DND-41 (cell line): ENCODE measurements at regions not wholly inside any gene's neighbourhood (a gene's known extent, or its start where the extent isn't known, plus 50 kb on each side); places are given as distances from the start of the nearest gene placed in this dataset.
A peak's percentile ranks its signal among the peaks of the same experiment; 100 is the strongest.

Experiments used
- ATAC-seq: fragments of 200-7000 bp; cut with Tn5 transposase; 3 replicates; pipeline ENCODE4 v1.9.1; 2021; ENCODE audit warnings: low read depth; ENCODE audit not compliant: insufficient read depth
- DNase-seq: peaks from one replicate; pipeline ENCODE4 v3.0.0-alpha.2; 2020
- H2AFZ ChIP-seq: 2 replicates; pipeline ENCODE4 v1.6.0; 2012; ENCODE audit warnings: low read depth, low read length
- H3K27ac ChIP-seq: 2 replicates; pipeline ENCODE4 v1.5.1; 2012; ENCODE audit warnings: low read length, inconsistent platforms
- H3K27me3 ChIP-seq: fragments of 200-600 bp; sonication (generic); 2 replicates; pipeline ENCODE4 v1.6.0; 2012; ENCODE audit warnings: low read length, mild to moderate bottlenecking, inconsistent platforms; ENCODE audit not compliant: insufficient read depth, poor library complexity
- H3K36me3 ChIP-seq: 2 replicates; pipeline ENCODE4 v1.5.1; 2012; ENCODE audit warnings: low read length, inconsistent platforms; ENCODE audit not compliant: insufficient read depth
- H3K4me1 ChIP-seq: 2 replicates; pipeline ENCODE4 v1.5.1; 2012; ENCODE audit warnings: mild to moderate bottlenecking, low read length; ENCODE audit not compliant: insufficient read depth
- H3K4me2 ChIP-seq: 2 replicates; pipeline ENCODE4 v1.6.0; 2012; ENCODE audit warnings: mild to moderate bottlenecking, moderate library complexity, low read length, inconsistent platforms; ENCODE audit not compliant: insufficient read depth
- H3K4me3 ChIP-seq, 2 experiments: fragments of 200-600 bp in 1 of 2; shearing (Covaris generic) in 1 of 2; 2 replicates each; pipeline ENCODE4 v1.5.1; 2012 to 2016; ENCODE audit warnings: inconsistent platforms in 2 of 2, low read length in 2 of 2, mild to moderate bottlenecking in 2 of 2, low read depth in 1 of 2, moderate library complexity in 1 of 2
- H3K79me2 ChIP-seq: 2 replicates; pipeline ENCODE4 v1.6.0; 2012; ENCODE audit warnings: low read length, inconsistent platforms; ENCODE audit not compliant: insufficient read depth
- H3K9ac ChIP-seq: 2 replicates; pipeline ENCODE4 v1.6.0; 2012; ENCODE audit warnings: low read depth, mild to moderate bottlenecking, inconsistent platforms, low read length, moderate library complexity
- H3K9me3 ChIP-seq: 2 replicates; pipeline ENCODE4 v1.5.1; 2012; ENCODE audit warnings: low read length, moderate library complexity, mild to moderate bottlenecking, inconsistent platforms; ENCODE audit not compliant: insufficient read depth, severe bottlenecking
- H4K20me1 ChIP-seq: 2 replicates; pipeline ENCODE4 v1.6.0; 2012; ENCODE audit warnings: low read length; ENCODE audit not compliant: insufficient read depth
- EZH2 ChIP-seq: IDR thresholded peaks from 3 replicates; pipeline ENCODE4 v1.6.1; 2012; ENCODE audit warnings: borderline replicate concordance, low read depth, mild to moderate bottlenecking, moderate library complexity, low read length, inconsistent platforms; ENCODE audit not compliant: severe bottlenecking
- TF ChIP-seq, protein P1 (sequence below): IDR thresholded peaks from 2 replicates; pipeline ENCODE4 v1.5.1; 2012; ENCODE audit warnings: borderline replicate concordance, low read length, moderate library complexity, mild to moderate bottlenecking; ENCODE audit not compliant: poor library complexity, severe bottlenecking; ENCODE audit errors: extremely low read depth

DNA sequence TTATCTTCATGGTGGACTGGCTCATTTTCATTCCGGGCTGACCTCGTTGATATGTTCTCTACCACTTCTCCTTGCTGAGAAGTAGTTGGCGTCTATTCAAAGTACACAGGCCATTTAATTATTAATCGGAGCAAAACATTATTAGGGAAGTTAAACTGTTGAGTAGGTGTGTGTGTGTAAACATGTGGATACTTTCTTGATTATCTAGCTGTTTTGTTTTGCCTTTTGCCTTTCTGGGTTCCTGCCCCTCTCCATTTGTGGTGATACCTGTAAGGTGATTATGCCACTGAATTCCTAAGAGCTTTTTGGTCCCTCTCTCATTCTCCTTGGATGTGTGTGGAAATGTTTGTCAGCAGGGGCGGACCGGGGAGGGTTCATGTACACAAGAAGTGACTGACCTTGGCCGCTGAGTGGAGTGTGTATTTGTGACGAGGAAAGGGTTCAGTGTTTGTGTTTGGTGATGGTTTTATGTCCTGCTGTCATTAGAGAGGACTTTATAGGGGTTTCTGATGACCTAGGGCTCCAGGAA is 56.6 kb upstream of the PPP2R5A start:
- DNase-seq: no peak
- H3K4me2 ChIP-seq: no peak overlapping the region
- H3K9ac ChIP-seq: no peak overlapping the region
- TF ChIP-seq, protein P1, sequence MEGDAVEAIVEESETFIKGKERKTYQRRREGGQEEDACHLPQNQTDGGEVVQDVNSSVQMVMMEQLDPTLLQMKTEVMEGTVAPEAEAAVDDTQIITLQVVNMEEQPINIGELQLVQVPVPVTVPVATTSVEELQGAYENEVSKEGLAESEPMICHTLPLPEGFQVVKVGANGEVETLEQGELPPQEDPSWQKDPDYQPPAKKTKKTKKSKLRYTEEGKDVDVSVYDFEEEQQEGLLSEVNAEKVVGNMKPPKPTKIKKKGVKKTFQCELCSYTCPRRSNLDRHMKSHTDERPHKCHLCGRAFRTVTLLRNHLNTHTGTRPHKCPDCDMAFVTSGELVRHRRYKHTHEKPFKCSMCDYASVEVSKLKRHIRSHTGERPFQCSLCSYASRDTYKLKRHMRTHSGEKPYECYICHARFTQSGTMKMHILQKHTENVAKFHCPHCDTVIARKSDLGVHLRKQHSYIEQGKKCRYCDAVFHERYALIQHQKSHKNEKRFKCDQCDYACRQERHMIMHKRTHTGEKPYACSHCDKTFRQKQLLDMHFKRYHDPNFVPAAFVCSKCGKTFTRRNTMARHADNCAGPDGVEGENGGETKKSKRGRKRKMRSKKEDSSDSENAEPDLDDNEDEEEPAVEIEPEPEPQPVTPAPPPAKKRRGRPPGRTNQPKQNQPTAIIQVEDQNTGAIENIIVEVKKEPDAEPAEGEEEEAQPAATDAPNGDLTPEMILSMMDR: no peak
- TF ChIP-seq EZH2: no peak
- H4K20me1 ChIP-seq: no peaks in the 10 kb centered on the region
- no peak for ATAC-seq
- peaks cover 2% of the 10 kb centered on the region for H3K9me3 ChIP-seq
- H3K79me2 ChIP-seq: no peaks in the 10 kb centered on the region
- no peaks in the 10 kb centered on the region for H3K36me3 ChIP-seq
- no peaks in the 10 kb centered on the region for H3K4me1 ChIP-seq
- no peak overlapping the region for H3K4me3 ChIP-seq
- no peak overlapping the region for H3K27ac ChIP-seq
- no peak overlapping the region for H2AFZ ChIP-seq
- H3K27me3 ChIP-seq: no peaks in the 10 kb centered on the region

DNA sequence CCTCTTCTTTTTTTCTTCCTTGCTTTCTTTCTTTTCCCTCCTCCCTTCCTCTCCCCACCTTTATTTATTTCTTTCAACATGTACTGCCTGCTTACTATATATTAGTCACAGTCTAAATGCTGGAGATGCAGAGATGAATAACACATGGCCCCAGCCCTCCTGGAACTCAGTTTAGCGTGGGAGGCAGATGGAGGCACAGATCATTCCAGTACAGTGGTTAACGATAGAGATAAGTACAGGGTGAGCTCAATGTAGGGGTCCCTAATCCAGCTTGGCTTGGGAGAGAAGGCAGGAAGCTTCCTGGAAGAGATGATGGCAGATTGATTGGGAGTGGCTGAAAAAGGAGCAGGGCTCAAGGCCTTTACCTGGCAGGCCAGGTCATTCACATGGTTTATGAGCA is 55.6 kb upstream of the PPP2R5A start:
- H3K79me2 ChIP-seq: no peaks in the 10 kb centered on the region
- H3K9me3 ChIP-seq: peaks cover 2% of the 10 kb centered on the region
- no peak overlapping the region for H3K27ac ChIP-seq
- DNase-seq (no peak), ATAC-seq (no peak)
- no peaks in the 10 kb centered on the region for H3K36me3 ChIP-seq
- TF ChIP-seq EZH2: no peak
- TF ChIP-seq, protein P1: no peak
- H3K4me1 ChIP-seq: no peaks in the 10 kb centered on the region
- H2AFZ ChIP-seq: no peak overlapping the region
- no peak overlapping the region for H3K9ac ChIP-seq
- H3K4me2 ChIP-seq: no peak overlapping the region
- H3K27me3 ChIP-seq: no peaks in the 10 kb centered on the region
- H4K20me1 ChIP-seq: no peaks in the 10 kb centered on the region
- H3K4me3 ChIP-seq: no peak overlapping the region

DNA sequence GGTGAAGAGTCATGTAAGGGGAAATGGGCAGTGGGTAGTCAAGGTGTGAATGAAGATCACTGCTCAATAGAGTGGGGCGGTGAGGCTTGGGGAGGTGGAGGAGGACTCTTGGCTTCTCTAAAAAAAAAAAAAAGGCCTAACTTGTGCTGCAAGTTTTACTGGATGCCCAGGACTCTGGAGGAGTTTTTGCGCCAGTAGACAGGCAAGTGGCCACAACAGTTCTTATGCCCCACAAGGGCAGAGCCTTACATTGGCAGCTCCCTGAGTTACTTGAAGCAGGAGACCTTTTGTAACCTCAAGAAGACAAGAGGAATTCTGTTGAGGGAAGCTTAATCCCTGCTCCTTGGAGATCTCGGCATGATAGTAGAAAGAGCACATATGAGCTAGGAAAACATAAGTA is 54.9 kb upstream of the PPP2R5A start:
- H3K9ac ChIP-seq: no peak overlapping the region
- H3K4me3 ChIP-seq: no peak overlapping the region
- DNase-seq (no peak), ATAC-seq (no peak)
- H3K79me2 ChIP-seq: no peaks in the 10 kb centered on the region
- no peak overlapping the region for H2AFZ ChIP-seq
- TF ChIP-seq, protein P1: no peak
- no peak for TF ChIP-seq EZH2
- no peaks in the 10 kb centered on the region for H3K4me1 ChIP-seq
- peaks cover 2% of the 10 kb centered on the region for H3K9me3 ChIP-seq
- no peaks in the 10 kb centered on the region for H3K36me3 ChIP-seq
- no peaks in the 10 kb centered on the region for H3K27me3 ChIP-seq
- H3K4me2 ChIP-seq: no peak overlapping the region
- H3K27ac ChIP-seq: no peak overlapping the region
- H4K20me1 ChIP-seq: no peaks in the 10 kb centered on the region

DNA sequence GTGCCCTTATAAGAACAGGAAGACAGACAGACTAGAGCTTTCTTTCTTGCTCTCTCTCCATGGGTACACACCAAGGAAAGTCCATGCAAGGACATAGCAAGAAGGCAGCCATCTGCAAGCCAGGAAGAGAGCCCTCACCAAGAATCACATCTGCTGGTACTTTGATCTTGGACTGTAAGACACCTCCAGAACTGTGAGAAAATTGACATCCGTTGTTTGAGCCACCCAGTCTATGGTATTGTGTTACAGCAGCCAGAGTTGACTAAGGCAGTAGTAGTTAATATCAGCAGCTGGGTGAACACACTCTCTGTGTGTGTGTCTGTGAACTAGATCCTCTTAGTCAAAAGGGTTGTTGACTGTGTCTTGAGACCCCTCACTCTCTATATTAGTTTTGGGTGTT is 53.8 kb upstream of the PPP2R5A start:
- TF ChIP-seq, protein P1: no peak
- no peak for TF ChIP-seq EZH2
- ATAC-seq (peak; percentile 61; the same call in 2 of the 3 replicates), DNase-seq (no peak)
- H3K9me3 ChIP-seq: peaks cover 2% of the 10 kb centered on the region
- no peak overlapping the region for H3K4me3 ChIP-seq
- H2AFZ ChIP-seq: no peak overlapping the region
- H3K79me2 ChIP-seq: no peaks in the 10 kb centered on the region
- H3K36me3 ChIP-seq: no peaks in the 10 kb centered on the region
- H3K4me1 ChIP-seq: no peaks in the 10 kb centered on the region
- no peak overlapping the region for H3K4me2 ChIP-seq
- no peaks in the 10 kb centered on the region for H3K27me3 ChIP-seq
- H3K9ac ChIP-seq: no peak overlapping the region
- H4K20me1 ChIP-seq: no peaks in the 10 kb centered on the region
- H3K27ac ChIP-seq: no peak overlapping the region
